Lower leg skin (tissue), 3 donors: ENCODE measurements at regions not wholly inside any gene's neighbourhood (a gene's known extent, or its start where the extent isn't known, plus 50 kb on each side); places are given as distances from the start of the nearest gene placed in this dataset.

ENCODE experiments used
- POLR2A ChIP-seq, 2 donors: fragments of 450-650 bp; IDR thresholded peaks; one replicate each; pipeline ENCODE4 v1.6.1; 2016 to 2017; ENCODE audit warnings: antibody characterized with exemption in 2 of 2, mild to moderate bottlenecking in 1 of 2, moderate library complexity in 1 of 2
- TF ChIP-seq, protein P1 (sequence below), 3 donors: fragments of 450-650 bp; IDR thresholded peaks; one replicate each; pipeline ENCODE4 v1.5.1; 2016; ENCODE audit warnings: antibody characterized with exemption in 3 of 3, mild to moderate bottlenecking in 3 of 3, moderate library complexity in 2 of 3

DNA sequence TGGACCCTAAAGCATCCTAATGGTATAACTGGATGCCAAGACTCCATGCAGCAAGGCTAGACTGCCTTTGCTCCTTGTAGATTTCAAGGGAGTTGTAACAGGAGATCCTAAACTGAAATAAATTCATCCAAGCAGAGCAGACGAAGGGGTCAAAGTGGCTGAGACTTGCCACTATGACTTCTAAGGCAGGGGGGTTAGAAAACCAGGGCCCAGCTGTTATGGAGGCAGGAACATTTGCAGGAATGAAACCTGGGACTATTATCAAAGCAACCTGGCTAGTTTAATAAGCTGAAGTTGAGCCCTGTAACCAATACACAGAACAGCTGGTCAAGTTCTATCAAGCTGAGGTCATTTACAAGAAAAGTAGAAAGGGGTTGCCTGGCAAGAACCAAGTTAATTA lies 122.2 kb upstream of the TRPC6 start:
- no peak for TF ChIP-seq POLR2A (IDR thresholded peaks at IDR 0.05)
- TF ChIP-seq, protein P1, sequence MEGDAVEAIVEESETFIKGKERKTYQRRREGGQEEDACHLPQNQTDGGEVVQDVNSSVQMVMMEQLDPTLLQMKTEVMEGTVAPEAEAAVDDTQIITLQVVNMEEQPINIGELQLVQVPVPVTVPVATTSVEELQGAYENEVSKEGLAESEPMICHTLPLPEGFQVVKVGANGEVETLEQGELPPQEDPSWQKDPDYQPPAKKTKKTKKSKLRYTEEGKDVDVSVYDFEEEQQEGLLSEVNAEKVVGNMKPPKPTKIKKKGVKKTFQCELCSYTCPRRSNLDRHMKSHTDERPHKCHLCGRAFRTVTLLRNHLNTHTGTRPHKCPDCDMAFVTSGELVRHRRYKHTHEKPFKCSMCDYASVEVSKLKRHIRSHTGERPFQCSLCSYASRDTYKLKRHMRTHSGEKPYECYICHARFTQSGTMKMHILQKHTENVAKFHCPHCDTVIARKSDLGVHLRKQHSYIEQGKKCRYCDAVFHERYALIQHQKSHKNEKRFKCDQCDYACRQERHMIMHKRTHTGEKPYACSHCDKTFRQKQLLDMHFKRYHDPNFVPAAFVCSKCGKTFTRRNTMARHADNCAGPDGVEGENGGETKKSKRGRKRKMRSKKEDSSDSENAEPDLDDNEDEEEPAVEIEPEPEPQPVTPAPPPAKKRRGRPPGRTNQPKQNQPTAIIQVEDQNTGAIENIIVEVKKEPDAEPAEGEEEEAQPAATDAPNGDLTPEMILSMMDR (IDR thresholded peaks at IDR 0.05): no peak
